Activated CD4-positive, alpha-beta T cell treated with anti-CD3 and anti-CD28 coated beads, Interleukin-2, Interleukin-6, amounts not matched to agents 100 ng/mL and 50 ng/mL, durations not matched to agents 16 hours and 8 hours (primary cell): ENCODE measurements at regions not wholly inside any gene's neighbourhood (a gene's known extent, or its start where the extent isn't known, plus 50 kb on each side); places are given as distances from the start of the nearest gene placed in this dataset.

Experiments used
- DNase-seq: peaks from one replicate; pipeline ENCODE4 v3.0.0-alpha.2; 2020

GRCh38 chr5:52419357-52419756 is 368.4 kb upstream of the ITGA1 start:
- no peak for DNase-seq

GRCh38 chr5:52427615-52428014 is 360.1 kb upstream of the ITGA1 start:
- DNase-seq, result no peak

GRCh38 chr5:52428977-52429489 is 358.7 kb upstream of the ITGA1 start:
- DNase-seq, result no peak

GRCh38 chr5:52441768-52442167 is 345.9 kb upstream of the ITGA1 start:
- DNase-seq, result no peak

- DNase-seq, result no peak
Observed at GRCh38 chr5:52443187-52443586, 344.5 kb upstream of the ITGA1 start.

- DNase-seq, result no peak
Observed at GRCh38 chr5:52448111-52448510, 339.6 kb upstream of the ITGA1 start.

- no peak for DNase-seq
Observed at GRCh38 chr5:52449516-52449915, 338.2 kb upstream of the ITGA1 start.

- no peak for DNase-seq
Observed at GRCh38 chr5:52452098-52452497, 335.6 kb upstream of the ITGA1 start.

- no peak for DNase-seq
Observed at GRCh38 chr5:52453176-52453575, 334.5 kb upstream of the ITGA1 start.

GRCh38 chr5:52455920-52456319 is 331.8 kb upstream of the ITGA1 start:
- no peak for DNase-seq

- DNase-seq, result no peak
Observed at GRCh38 chr5:52457810-52458209, 329.9 kb upstream of the ITGA1 start.

- no peak for DNase-seq
Observed at GRCh38 chr5:52466113-52466512, 321.6 kb upstream of the ITGA1 start.

GRCh38 chr5:52466749-52467520 is 320.8 kb upstream of the ITGA1 start:
- no peak for DNase-seq

GRCh38 chr5:52468976-52469375 is 318.7 kb upstream of the ITGA1 start:
- DNase-seq, result no peak

GRCh38 chr5:52469420-52469819 is 318.3 kb upstream of the ITGA1 start:
- peak; percentile 14 for DNase-seq

- no peak for DNase-seq
Observed at GRCh38 chr5:52469835-52470234, 317.9 kb upstream of the ITGA1 start.

- DNase-seq, result no peak
Observed at GRCh38 chr5:52476346-52476745, 311.4 kb upstream of the ITGA1 start.

- no peak for DNase-seq
Observed at GRCh38 chr5:52481201-52481600, 306.5 kb upstream of the ITGA1 start.

GRCh38 chr5:52481851-52482250 is 305.9 kb upstream of the ITGA1 start:
- DNase-seq, result no peak

GRCh38 chr5:52491071-52491787 is 296.5 kb upstream of the ITGA1 start:
- DNase-seq, result no peak

- no peak for DNase-seq
Observed at GRCh38 chr5:52491818-52492217, 295.9 kb upstream of the ITGA1 start.

- DNase-seq, result no peak
Observed at GRCh38 chr5:52497133-52497693, 290.5 kb upstream of the ITGA1 start.

- no peak for DNase-seq
Observed at GRCh38 chr5:52498607-52499006, 289.1 kb upstream of the ITGA1 start.

GRCh38 chr5:52502460-52502999 is 285.2 kb upstream of the ITGA1 start:
- DNase-seq, result no peak
